ENCODE measurements at regions not wholly inside any gene's neighbourhood (a gene's known extent, or its start where the extent isn't known, plus 50 kb on each side); places are given as distances from the start of the nearest gene placed in this dataset.

- no peak for TF ChIP-seq CTCF (IDR thresholded peaks at IDR 0.05 in 8 of 11, conservative IDR thresholded peaks at IDR 0.05 in 3 of 11)
- TF ChIP-seq POLR2AphosphoS5 (IDR thresholded peaks at IDR 0.05) = no peak
Measured at GRCh38 chr10:4707221-4707620, 118.8 kb upstream of the AKR1E2 start.
